MM.1S (cell line): ENCODE measurements at regions not wholly inside any gene's neighbourhood (a gene's known extent, or its start where the extent isn't known, plus 50 kb on each side); places are given as distances from the start of the nearest gene placed in this dataset.

Experiments used
- DNase-seq: peaks from one replicate; pipeline ENCODE4 v3.0.0-alpha.2; 2015
- H2AFZ ChIP-seq: fragments of 300-600 bp; sonication (generic); 2 replicates; pipeline ENCODE4 v1.6.0; 2016; ENCODE audit warnings: antibody characterized with exemption, low read length
- H3F3A ChIP-seq: fragments of 300-600 bp; sonication (generic); 2 replicates; pipeline ENCODE4 v1.6.1; 2016; ENCODE audit warnings: mild to moderate bottlenecking, antibody characterized with exemption, low read length, moderate library complexity, mixed read lengths; ENCODE audit not compliant: insufficient read depth
- H3K27ac ChIP-seq: fragments of 300-600 bp; sonication (generic); 2 replicates; pipeline ENCODE4 v1.5.1; 2016; ENCODE audit warnings: mild to moderate bottlenecking, low read length
- H3K27me3 ChIP-seq: fragments of 300-600 bp; sonication (generic); replicated peaks from 2 replicates; pipeline ENCODE4 v1.6.0; 2016; ENCODE audit warnings: low read length; ENCODE audit not compliant: insufficient read depth
- H3K36me3 ChIP-seq: fragments of 300-600 bp; sonication (generic); replicated peaks from 2 replicates; pipeline ENCODE4 v1.6.1; 2016; ENCODE audit warnings: mild to moderate bottlenecking, low read length, mixed read lengths; ENCODE audit not compliant: insufficient read depth
- H3K4me1 ChIP-seq: fragments of 300-600 bp; sonication (generic); 2 replicates; pipeline ENCODE4 v1.6.1; 2016; ENCODE audit warnings: low read length, mixed read lengths
- H3K4me2 ChIP-seq: fragments of 300-600 bp; sonication (generic); 2 replicates; pipeline ENCODE4 v1.6.0; 2016; ENCODE audit warnings: low read depth, low read length
- H3K4me3 ChIP-seq: fragments of 300-600 bp; sonication (generic); 2 replicates; pipeline ENCODE4 v1.5.1; 2016; ENCODE audit warnings: low read length, mixed read lengths
- H3K79me2 ChIP-seq: fragments of 300-600 bp; sonication (generic); 2 replicates; pipeline ENCODE4 v1.6.1; 2016; ENCODE audit warnings: mixed run types, low read length, mixed read lengths
- H3K9ac ChIP-seq: fragments of 300-600 bp; sonication (generic); 2 replicates; pipeline ENCODE4 v1.6.1; 2016; ENCODE audit warnings: low read length, mixed read lengths
- H3K9me2 ChIP-seq: fragments of 300-600 bp; sonication (generic); replicated peaks from 2 replicates; pipeline ENCODE4 v1.6.1; 2016; ENCODE audit warnings: mild to moderate bottlenecking, low read length, mixed read lengths; ENCODE audit not compliant: insufficient read depth
- H3K9me3 ChIP-seq: fragments of 300-600 bp; sonication (generic); replicated peaks from 2 replicates; pipeline ENCODE4 v1.6.1; 2016; ENCODE audit warnings: mild to moderate bottlenecking, low read length, mixed read lengths; ENCODE audit not compliant: insufficient read depth
- H4K20me1 ChIP-seq: fragments of 300-600 bp; sonication (generic); 2 replicates; pipeline ENCODE4 v1.6.1; 2016; ENCODE audit warnings: mild to moderate bottlenecking, low read length, moderate library complexity, mixed read lengths; ENCODE audit not compliant: insufficient read depth
- CTCF ChIP-seq: fragments of 300-600 bp; sonication (generic); IDR thresholded peaks from 2 replicates; pipeline ENCODE4 v1.5.1; 2016; ENCODE audit warnings: antibody characterized with exemption, low read length, mixed read lengths
- EZH2 ChIP-seq: fragments of 300-600 bp; sonication (generic); optimal IDR thresholded peaks from 2 replicates; pipeline ENCODE3; 2017; ENCODE audit warnings: low read depth, mild to moderate bottlenecking, antibody characterized with exemption, low read length, mixed read lengths
- EZH2phosphoT487 ChIP-seq: fragments of 300-600 bp; sonication (generic); IDR thresholded peaks from 2 replicates; pipeline ENCODE4 v1.6.1; 2018; ENCODE audit warnings: antibody characterized with exemption, low read length

GRCh38 chr10:78868456-78868855 lies 200.3 kb upstream of the ZMIZ1 start:
- no peaks in the 10 kb centered on the region for H3K36me3 ChIP-seq
- H3K27me3 ChIP-seq: no peaks in the 10 kb centered on the region
- H2AFZ ChIP-seq: no peak overlapping the region
- no peaks in the 10 kb centered on the region for H3K9me2 ChIP-seq
- no peaks in the 10 kb centered on the region for H3K4me1 ChIP-seq
- H3K4me2 ChIP-seq: no peak overlapping the region
- DNase-seq: no peak
- H3F3A ChIP-seq: no peaks in the 10 kb centered on the region
- H4K20me1 ChIP-seq: no peaks in the 10 kb centered on the region
- no peak overlapping the region for H3K9ac ChIP-seq
- no peak overlapping the region for H3K27ac ChIP-seq
- no peak for TF ChIP-seq EZH2
- no peak for TF ChIP-seq EZH2phosphoT487
- no peak for TF ChIP-seq CTCF
- H3K9me3 ChIP-seq: no peaks in the 10 kb centered on the region
- H3K4me3 ChIP-seq: no peak overlapping the region
- no peaks in the 10 kb centered on the region for H3K79me2 ChIP-seq

- H3K9me2 ChIP-seq: no peaks in the 10 kb centered on the region
- TF ChIP-seq CTCF: no peak
- no peaks in the 10 kb centered on the region for H3K36me3 ChIP-seq
- no peaks in the 10 kb centered on the region for H3K79me2 ChIP-seq
- no peaks in the 10 kb centered on the region for H3K27me3 ChIP-seq
- DNase-seq: no peak
- no peaks in the 10 kb centered on the region for H3F3A ChIP-seq
- H3K4me3 ChIP-seq: no peak overlapping the region
- no peak overlapping the region for H2AFZ ChIP-seq
- no peaks in the 10 kb centered on the region for H3K4me1 ChIP-seq
- no peak overlapping the region for H3K9ac ChIP-seq
- H3K9me3 ChIP-seq: no peaks in the 10 kb centered on the region
- H3K27ac ChIP-seq: no peak overlapping the region
- no peaks in the 10 kb centered on the region for H4K20me1 ChIP-seq
- H3K4me2 ChIP-seq: no peak overlapping the region
Measured at GRCh38 chr10:78868861-78869260, 199.9 kb upstream of the ZMIZ1 start.

- Histone ChIP-seq H3K4me2 (no peak overlapping the region), H3K9ac (no peak overlapping the region), H3K27ac (no peak overlapping the region), H2AFZ (no peak overlapping the region), H4K20me1 (no peaks in the 10 kb centered on the region), H3K27me3 (no peaks in the 10 kb centered on the region), H3K36me3 (no peaks in the 10 kb centered on the region), H3K79me2 (no peaks in the 10 kb centered on the region), H3K4me1 (no peaks in the 10 kb centered on the region), H3K9me3 (no peaks in the 10 kb centered on the region), H3K4me3 (no peak overlapping the region), H3F3A (no peaks in the 10 kb centered on the region), H3K9me2 (no peaks in the 10 kb centered on the region)
- TF ChIP-seq EZH2phosphoT487: no peak
- TF ChIP-seq EZH2: no peak
- TF ChIP-seq CTCF: no peak
- DNase-seq: no peak
Measured at GRCh38 chr10:78869508-78870454, 199.0 kb upstream of the ZMIZ1 start.
